ENCODE measurements at regions not wholly inside any gene's neighbourhood (a gene's known extent, or its start where the extent isn't known, plus 50 kb on each side); places are given as distances from the start of the nearest gene placed in this dataset.

DNA sequence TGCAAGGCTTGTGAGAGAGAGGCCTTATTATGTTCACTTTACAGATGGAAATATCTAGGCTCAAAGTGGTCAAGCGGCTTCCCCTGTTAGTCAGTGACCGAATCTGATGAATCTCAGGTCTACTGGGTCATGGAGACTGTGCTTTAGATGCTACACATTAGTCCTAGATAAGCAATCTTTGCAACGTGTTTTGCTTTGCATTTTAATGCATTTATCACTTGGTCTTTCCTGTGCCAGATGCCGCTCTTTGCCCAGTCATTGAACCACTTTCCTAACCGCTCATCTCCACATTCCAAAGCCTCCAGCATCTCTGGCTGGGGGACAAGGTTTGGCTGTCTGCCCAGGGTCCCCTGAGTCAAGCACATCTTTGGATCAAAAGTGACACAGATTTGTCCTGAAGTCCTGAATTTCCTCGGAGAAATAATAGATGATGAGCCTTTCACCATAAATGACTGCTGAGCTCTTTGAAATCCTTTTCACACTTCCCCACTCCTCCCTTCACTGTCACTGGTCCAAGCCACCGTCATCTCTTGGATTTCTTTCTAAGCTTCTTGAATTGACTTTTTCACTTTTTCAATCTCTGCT is 96.0 kb upstream of the USP24 start:
- Mint-ChIP-seq H3K27ac (ENCODE audit: unreplicated experiment) (no peak overlapping the region), H3K27me3 (ENCODE audit: unreplicated experiment) (peaks cover 26% of the 10 kb centered on the region), H3K4me1 (ENCODE audit: low read depth, unreplicated experiment) (no peaks in the 10 kb centered on the region), H3K9me3 (ENCODE audit: low read depth, unreplicated experiment) (no peaks in the 10 kb centered on the region), H3K4me3 (ENCODE audit: low read depth, unreplicated experiment) (no peak overlapping the region), H3K36me3 (ENCODE audit: insufficient read depth, unreplicated experiment) (no peaks in the 10 kb centered on the region)
- CTCF ChIA-PET: interaction anchor here (0.6 to 1.0 kb wide), 5 partner anchors 19 to 1274 kb away, joined by 3 to 9 read pairs (median 6); no protein-coding TSS in a partner anchor
- intact Hi-C loops (cut with micrococcal nuclease; ENCODE audit: unreplicated experiment): no loop called here
- TF ChIP-seq, protein P1, sequence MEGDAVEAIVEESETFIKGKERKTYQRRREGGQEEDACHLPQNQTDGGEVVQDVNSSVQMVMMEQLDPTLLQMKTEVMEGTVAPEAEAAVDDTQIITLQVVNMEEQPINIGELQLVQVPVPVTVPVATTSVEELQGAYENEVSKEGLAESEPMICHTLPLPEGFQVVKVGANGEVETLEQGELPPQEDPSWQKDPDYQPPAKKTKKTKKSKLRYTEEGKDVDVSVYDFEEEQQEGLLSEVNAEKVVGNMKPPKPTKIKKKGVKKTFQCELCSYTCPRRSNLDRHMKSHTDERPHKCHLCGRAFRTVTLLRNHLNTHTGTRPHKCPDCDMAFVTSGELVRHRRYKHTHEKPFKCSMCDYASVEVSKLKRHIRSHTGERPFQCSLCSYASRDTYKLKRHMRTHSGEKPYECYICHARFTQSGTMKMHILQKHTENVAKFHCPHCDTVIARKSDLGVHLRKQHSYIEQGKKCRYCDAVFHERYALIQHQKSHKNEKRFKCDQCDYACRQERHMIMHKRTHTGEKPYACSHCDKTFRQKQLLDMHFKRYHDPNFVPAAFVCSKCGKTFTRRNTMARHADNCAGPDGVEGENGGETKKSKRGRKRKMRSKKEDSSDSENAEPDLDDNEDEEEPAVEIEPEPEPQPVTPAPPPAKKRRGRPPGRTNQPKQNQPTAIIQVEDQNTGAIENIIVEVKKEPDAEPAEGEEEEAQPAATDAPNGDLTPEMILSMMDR (IDR thresholded peaks at IDR 0.05; ENCODE audit: unreplicated experiment): no peak
- BruUV-seq (replicated peaks): no TSS peak
- DNase-seq: no peak

DNA sequence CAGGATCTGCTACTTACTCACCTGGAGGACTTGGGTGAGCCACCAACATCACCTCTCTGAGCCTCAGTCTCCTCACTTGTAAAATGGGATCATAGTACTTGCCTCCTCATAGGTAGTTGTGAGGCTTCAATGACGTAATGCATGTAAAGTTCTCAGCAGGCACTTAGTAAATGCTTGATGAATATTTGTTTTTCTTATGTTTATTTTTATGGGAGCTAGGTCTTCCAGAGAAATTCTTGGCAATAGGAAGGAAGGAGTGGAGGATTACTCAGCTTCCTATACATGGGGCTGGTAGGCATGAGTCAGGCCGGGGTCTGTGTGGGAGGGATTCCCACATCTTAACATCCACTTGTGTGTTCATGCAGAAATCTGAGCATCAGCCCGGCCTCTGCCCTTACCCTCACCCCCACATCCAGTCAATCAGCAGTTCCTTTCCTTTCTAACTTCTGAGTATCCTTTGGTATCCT is 95.4 kb upstream of the USP24 start:
- BruUV-seq (replicated peaks): no TSS peak
- intact Hi-C loops (cut with micrococcal nuclease; ENCODE audit: unreplicated experiment): no loop called here
- Mint-ChIP-seq H3K9me3 (ENCODE audit: low read depth, unreplicated experiment) (no peaks in the 10 kb centered on the region), H3K27ac (ENCODE audit: unreplicated experiment) (no peak overlapping the region), H3K36me3 (ENCODE audit: insufficient read depth, unreplicated experiment) (no peaks in the 10 kb centered on the region), H3K4me1 (ENCODE audit: low read depth, unreplicated experiment) (no peaks in the 10 kb centered on the region), H3K4me3 (ENCODE audit: low read depth, unreplicated experiment) (no peak overlapping the region), H3K27me3 (ENCODE audit: unreplicated experiment) (peaks cover 32% of the 10 kb centered on the region)
- CTCF ChIA-PET: interaction anchor here (1.0 kb wide), 1 partner anchor 1274 kb away, joined by 3 read pairs; no protein-coding TSS in a partner anchor
- TF ChIP-seq, protein P1 (IDR thresholded peaks at IDR 0.05; ENCODE audit: unreplicated experiment): no peak
- no peak for DNase-seq

DNA sequence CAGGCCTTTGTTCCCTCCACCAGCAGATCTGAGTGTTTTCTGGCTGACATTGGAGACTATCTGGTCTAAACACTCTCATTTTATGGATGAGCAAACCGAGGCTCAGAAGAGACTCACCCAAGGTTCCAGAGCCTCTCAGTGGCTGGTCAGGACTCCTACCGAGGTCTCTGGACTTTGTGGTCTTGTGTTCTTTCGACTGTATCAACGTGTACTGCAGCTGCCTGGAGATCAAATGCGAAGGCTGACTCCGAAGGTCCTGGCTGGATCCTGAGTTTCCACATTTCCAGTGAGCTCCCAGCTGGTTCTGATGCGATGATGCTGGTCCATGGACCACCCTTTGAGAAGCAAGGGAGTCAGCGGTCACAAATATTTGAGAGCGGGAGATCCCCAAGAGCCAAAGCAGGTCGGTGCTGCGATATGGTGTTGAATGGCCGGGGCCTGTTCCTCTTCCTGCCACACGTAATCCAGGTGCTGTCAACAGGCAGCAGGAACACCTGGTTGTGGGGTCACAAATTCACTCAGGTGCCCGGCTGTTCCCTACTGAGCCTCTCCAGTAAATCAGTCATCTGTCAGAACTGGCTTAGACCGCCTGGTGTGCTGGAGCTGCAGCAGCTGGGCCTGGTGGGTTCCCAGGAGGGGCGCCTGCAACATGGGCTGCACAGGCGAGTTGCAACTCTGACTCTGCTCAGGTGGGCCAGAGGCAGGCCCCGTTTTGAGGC is 94.8 kb upstream of the USP24 start:
- H3K4me1 Mint-ChIP-seq (ENCODE audit: low read depth, unreplicated experiment): no peaks in the 10 kb centered on the region
- TF ChIP-seq, protein P1 (IDR thresholded peaks at IDR 0.05; ENCODE audit: unreplicated experiment): no peak
- H3K36me3 Mint-ChIP-seq (ENCODE audit: insufficient read depth, unreplicated experiment): no peaks in the 10 kb centered on the region
- DNase-seq: no peak
- CTCF ChIA-PET: no interaction called here
- no peaks in the 10 kb centered on the region for H3K9me3 Mint-ChIP-seq (ENCODE audit: low read depth, unreplicated experiment)
- H3K4me3 Mint-ChIP-seq (ENCODE audit: low read depth, unreplicated experiment): no peak overlapping the region
- H3K27ac Mint-ChIP-seq (ENCODE audit: unreplicated experiment): no peak overlapping the region
- intact Hi-C loops (cut with micrococcal nuclease; ENCODE audit: unreplicated experiment): no loop called here
- no TSS peak for BruUV-seq (replicated peaks)
- peaks cover 38% of the 10 kb centered on the region for H3K27me3 Mint-ChIP-seq (ENCODE audit: unreplicated experiment)

DNA sequence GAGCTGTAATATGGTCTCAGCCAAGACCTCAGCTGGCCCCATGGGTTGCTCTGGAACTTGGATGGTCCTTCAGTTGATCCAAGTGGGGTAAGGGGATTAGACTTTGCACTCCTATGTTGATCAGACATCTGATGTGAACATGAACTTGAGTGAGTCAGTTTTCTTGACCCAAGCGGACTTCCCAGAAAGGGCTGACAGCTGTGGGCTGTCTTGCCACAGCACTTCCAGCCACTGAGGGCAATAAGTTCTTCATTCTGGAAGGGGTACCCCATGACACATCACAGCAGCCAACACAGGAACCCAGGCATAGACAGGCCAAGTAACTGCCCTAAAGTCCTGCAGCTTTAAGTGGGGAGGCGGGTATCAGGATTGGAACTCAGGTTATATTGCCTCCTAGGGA is 93.9 kb upstream of the USP24 start:
- no TSS peak for BruUV-seq (replicated peaks)
- Mint-ChIP-seq H3K27ac (ENCODE audit: unreplicated experiment) (no peak overlapping the region), H3K4me3 (ENCODE audit: low read depth, unreplicated experiment) (no peak overlapping the region), H3K36me3 (ENCODE audit: insufficient read depth, unreplicated experiment) (no peaks in the 10 kb centered on the region), H3K4me1 (ENCODE audit: low read depth, unreplicated experiment) (no peaks in the 10 kb centered on the region), H3K27me3 (ENCODE audit: unreplicated experiment) (peaks cover 47% of the 10 kb centered on the region), H3K9me3 (ENCODE audit: low read depth, unreplicated experiment) (no peaks in the 10 kb centered on the region)
- CTCF ChIA-PET: no interaction called here
- DNase-seq: no peak
- intact Hi-C loops (cut with micrococcal nuclease; ENCODE audit: unreplicated experiment): no loop called here
- TF ChIP-seq, protein P1 (IDR thresholded peaks at IDR 0.05; ENCODE audit: unreplicated experiment): no peak

Data from Calu3 (cell line).